ENCODE measurements at regions not wholly inside any gene's neighbourhood (a gene's known extent, or its start where the extent isn't known, plus 50 kb on each side); places are given as distances from the start of the nearest gene placed in this dataset.

- no peak for TF ChIP-seq POLR2A (IDR thresholded peaks at IDR 0.05)
- TF ChIP-seq CTCF (IDR thresholded peaks at IDR 0.05), result no peak
- Histone ChIP-seq H3K27ac (no peak overlapping the region), H3K4me1 (no peaks in the 10 kb centered on the region), H3K27me3 (no peaks in the 10 kb centered on the region), H3K9me3 (no peaks in the 10 kb centered on the region), H3K4me3 (no peak overlapping the region), H3K36me3 (no peaks in the 10 kb centered on the region)
- DNase-seq, result no peak
These were observed 301.6 kb upstream of the LRATD1 start for GRCh38 chr2:14330884-14331283.

- no peaks in the 10 kb centered on the region for H3K9me3 ChIP-seq
- H3K27ac ChIP-seq, result no peak overlapping the region
- H3K4me1 ChIP-seq, result no peaks in the 10 kb centered on the region
- H3K27me3 ChIP-seq, result no peaks in the 10 kb centered on the region
- TF ChIP-seq POLR2A (IDR thresholded peaks at IDR 0.05) (no peak), CTCF (IDR thresholded peaks at IDR 0.05) (no peak)
- DNase-seq, result no peak
- no peaks in the 10 kb centered on the region for H3K36me3 ChIP-seq
- H3K4me3 ChIP-seq, result no peak overlapping the region
These were observed 295.6 kb upstream of the LRATD1 start for GRCh38 chr2:14336759-14337382.

GRCh38 chr2:14340703-14341102, 291.8 kb upstream of the LRATD1 start:
- TF ChIP-seq CTCF (IDR thresholded peaks at IDR 0.05), result no peak
- no peak for TF ChIP-seq POLR2A (IDR thresholded peaks at IDR 0.05)
- no peak overlapping the region for H3K4me3 ChIP-seq
- no peaks in the 10 kb centered on the region for H3K27me3 ChIP-seq
- no peaks in the 10 kb centered on the region for H3K4me1 ChIP-seq
- no peaks in the 10 kb centered on the region for H3K9me3 ChIP-seq
- H3K36me3 ChIP-seq, result no peaks in the 10 kb centered on the region
- no peak for DNase-seq
- no peak overlapping the region for H3K27ac ChIP-seq

- TF ChIP-seq CTCF (IDR thresholded peaks at IDR 0.05), result no peak
- no peak for TF ChIP-seq POLR2A (IDR thresholded peaks at IDR 0.05)
- Histone ChIP-seq H3K27ac (no peak overlapping the region), H3K36me3 (no peaks in the 10 kb centered on the region), H3K9me3 (no peaks in the 10 kb centered on the region), H3K4me3 (no peak overlapping the region), H3K27me3 (no peaks in the 10 kb centered on the region), H3K4me1 (no peaks in the 10 kb centered on the region)
- no peak for DNase-seq
These were observed 290.2 kb upstream of the LRATD1 start for GRCh38 chr2:14342313-14342712.

GRCh38 chr2:14344355-14344754, 288.2 kb upstream of the LRATD1 start:
- no peak for DNase-seq
- Histone ChIP-seq H3K4me1 (no peaks in the 10 kb centered on the region), H3K9me3 (no peaks in the 10 kb centered on the region), H3K27me3 (no peaks in the 10 kb centered on the region), H3K27ac (no peak overlapping the region), H3K36me3 (no peaks in the 10 kb centered on the region), H3K4me3 (no peak overlapping the region)
- TF ChIP-seq POLR2A (IDR thresholded peaks at IDR 0.05) (no peak), CTCF (IDR thresholded peaks at IDR 0.05) (no peak)

- no peak for TF ChIP-seq CTCF (IDR thresholded peaks at IDR 0.05)
- TF ChIP-seq POLR2A (IDR thresholded peaks at IDR 0.05), result no peak
- H3K9me3 ChIP-seq, result no peaks in the 10 kb centered on the region
- no peaks in the 10 kb centered on the region for H3K36me3 ChIP-seq
- no peaks in the 10 kb centered on the region for H3K4me1 ChIP-seq
- no peak overlapping the region for H3K4me3 ChIP-seq
- DNase-seq, result no peak
- H3K27me3 ChIP-seq, result no peaks in the 10 kb centered on the region
- H3K27ac ChIP-seq, result no peak overlapping the region
These were observed 284.3 kb upstream of the LRATD1 start for GRCh38 chr2:14348247-14348646.

Measured in Peyer's patch (tissue), 4 donors.